NT2/D1 (cell line): ENCODE measurements at regions not wholly inside any gene's neighbourhood (a gene's known extent, or its start where the extent isn't known, plus 50 kb on each side); places are given as distances from the start of the nearest gene placed in this dataset.

Source experiments
- YY1 ChIP-seq: IDR thresholded peaks from 2 replicates; pipeline ENCODE4 v1.6.1; 2011; ENCODE audit not compliant: insufficient read length, insufficient read depth
- ZNF274 ChIP-seq: IDR thresholded peaks from 2 replicates; pipeline ENCODE4 v1.6.1; 2011; ENCODE audit warnings: mild to moderate bottlenecking, low read depth, low read length

DNA sequence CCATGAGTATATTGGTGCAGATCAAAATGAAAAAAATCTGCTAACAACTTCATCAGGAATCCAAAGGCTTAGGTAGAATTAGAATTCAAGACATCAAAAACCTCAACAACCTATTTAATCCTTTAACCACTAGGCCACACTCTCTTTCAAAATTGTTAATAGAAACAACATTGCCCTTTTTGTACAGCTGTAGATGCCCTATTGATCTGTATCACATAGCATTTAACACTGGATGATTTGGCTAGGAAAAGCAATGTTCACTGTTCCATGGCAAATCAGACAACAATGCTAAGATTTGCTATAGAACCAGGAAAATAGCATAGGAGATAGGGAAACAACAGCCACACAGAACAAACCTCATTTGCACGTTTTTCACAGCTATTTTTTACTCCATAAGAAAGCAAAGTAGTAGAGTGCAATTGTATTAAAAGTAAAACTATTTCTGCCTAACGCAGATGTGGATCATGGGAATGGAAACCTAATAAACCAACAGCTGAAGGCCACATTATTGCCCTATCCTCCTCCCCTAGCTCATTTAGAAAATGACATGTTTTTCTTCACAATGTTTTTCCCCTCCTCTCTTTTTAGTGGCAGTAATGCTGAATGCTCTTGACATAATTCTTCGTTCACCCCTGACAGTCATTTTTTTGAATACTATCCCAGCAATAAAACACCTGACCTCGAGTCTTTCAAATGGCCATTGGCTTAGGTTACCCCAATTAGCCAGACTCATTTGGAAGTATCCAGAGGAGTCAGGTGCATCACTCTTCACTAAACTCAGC lies 373.0 kb upstream of the CCNH start:
- TF ChIP-seq YY1 (no peak), ZNF274 (no peak)
